ENCODE measurements at regions not wholly inside any gene's neighbourhood (a gene's known extent, or its start where the extent isn't known, plus 50 kb on each side); places are given as distances from the start of the nearest gene placed in this dataset.

- H3K9me3 ChIP-seq: no peaks in the 10 kb centered on the region
- DNase-seq (no peak), ATAC-seq (no peak)
- no peaks in the 10 kb centered on the region for H3K36me3 ChIP-seq
- intact Hi-C loops (cut with DNase I; ENCODE audit: low total_unique reads): no loop called here
- H3K4me1 ChIP-seq: no peaks in the 10 kb centered on the region
- no peaks in the 10 kb centered on the region for H3K27me3 ChIP-seq
- in situ Hi-C loops (cut with MboI; ENCODE audit: low sequenced_read_pairs in 4 of 4): loop anchor here in 1 of 4 donors (25.0 kb wide), 1 partner anchor 108 kb away; no protein-coding TSS in a partner anchor
- H3K27ac ChIP-seq: no peak overlapping the region
- TF ChIP-seq CTCF (IDR thresholded peaks at IDR 0.05 in 4 of 5, conservative IDR thresholded peaks at IDR 0.05 in 1 of 5): no peak
- TF ChIP-seq POLR2A (IDR thresholded peaks at IDR 0.05): no peak
- H3K4me3 ChIP-seq: no peak overlapping the region
Observed at GRCh38 chr21:35679076-35679475, 381.2 kb downstream of the SETD4 start.

DNA sequence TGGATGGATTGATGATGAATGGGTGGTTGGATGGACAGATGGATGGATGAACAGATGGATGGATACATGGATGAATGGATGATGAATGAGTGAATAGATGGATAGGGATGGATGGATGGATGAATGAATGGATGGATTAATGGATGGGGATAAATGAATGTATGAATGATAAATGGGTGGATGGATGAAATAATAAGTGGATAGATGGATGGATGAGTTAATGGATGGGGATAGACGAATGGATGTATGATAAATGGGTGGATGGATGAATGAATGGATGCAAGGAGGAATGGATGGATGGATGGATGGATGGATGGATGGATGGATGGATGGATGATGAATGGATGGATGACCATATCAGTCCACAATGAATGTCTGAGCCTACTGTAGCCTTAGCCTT is 381.9 kb downstream of the SETD4 start:
- Histone ChIP-seq H3K36me3 (no peaks in the 10 kb centered on the region), H3K4me1 (no peaks in the 10 kb centered on the region), H3K4me3 (no peak overlapping the region), H3K27me3 (no peaks in the 10 kb centered on the region), H3K27ac (no peak overlapping the region), H3K9me3 (no peaks in the 10 kb centered on the region)
- intact Hi-C loops (cut with DNase I; ENCODE audit: low total_unique reads) (no loop called here), in situ Hi-C loops (cut with MboI; ENCODE audit: low sequenced_read_pairs in 4 of 4) (loop anchor here in 1 of 4 donors (25.0 kb wide), 1 partner anchor 109 kb away; no protein-coding TSS in a partner anchor)
- TF ChIP-seq CTCF (IDR thresholded peaks at IDR 0.05 in 4 of 5, conservative IDR thresholded peaks at IDR 0.05 in 1 of 5): no peak
- TF ChIP-seq POLR2A (IDR thresholded peaks at IDR 0.05): no peak
- no peak for DNase-seq
- ATAC-seq: no peak

- DNase-seq (no peak), ATAC-seq (no peak)
- H3K36me3 ChIP-seq: no peaks in the 10 kb centered on the region
- no peaks in the 10 kb centered on the region for H3K9me3 ChIP-seq
- TF ChIP-seq POLR2A (IDR thresholded peaks at IDR 0.05) (no peak), CTCF (IDR thresholded peaks at IDR 0.05 in 4 of 5, conservative IDR thresholded peaks at IDR 0.05 in 1 of 5) (no peak)
- H3K27me3 ChIP-seq: no peaks in the 10 kb centered on the region
- H3K4me3 ChIP-seq: no peak overlapping the region
- no peak overlapping the region for H3K27ac ChIP-seq
- in situ Hi-C loops (cut with MboI; ENCODE audit: low sequenced_read_pairs in 4 of 4) (loop anchor here in 1 of 4 donors (25.0 kb wide), 1 partner anchor 110 kb away; no protein-coding TSS in a partner anchor), intact Hi-C loops (cut with DNase I; ENCODE audit: low total_unique reads) (no loop called here)
- no peaks in the 10 kb centered on the region for H3K4me1 ChIP-seq
Observed at GRCh38 chr21:35677298-35677841, 383.0 kb downstream of the SETD4 start.

DNA sequence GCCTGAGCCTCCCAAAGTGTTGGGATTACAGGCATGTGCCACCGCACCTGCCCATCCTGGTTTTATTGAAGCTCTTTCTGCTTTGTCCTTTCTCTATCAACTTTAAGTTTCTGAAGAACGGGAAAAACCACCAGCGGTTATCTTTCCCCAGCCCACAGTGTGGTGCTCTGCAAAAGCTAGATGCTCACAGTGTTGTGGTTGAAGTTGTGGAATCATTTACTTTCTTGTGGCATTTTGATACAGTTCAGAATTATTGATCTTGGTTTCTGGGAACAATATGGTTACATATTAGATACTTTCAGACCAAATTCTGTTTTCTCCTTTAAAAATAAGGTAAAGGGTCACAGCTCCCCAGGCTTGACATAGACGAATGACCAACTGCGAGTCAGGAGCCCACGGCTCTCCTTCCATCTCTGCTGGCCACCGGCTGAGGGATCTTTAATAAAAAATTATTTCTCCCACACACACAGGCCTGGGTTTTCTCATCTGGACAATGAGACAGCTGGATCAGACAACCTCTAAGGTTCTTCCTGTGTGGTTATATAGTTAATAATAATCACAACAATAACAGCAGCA is 385.3 kb downstream of the SETD4 start:
- Histone ChIP-seq H3K9me3 (no peaks in the 10 kb centered on the region), H3K27me3 (no peaks in the 10 kb centered on the region), H3K4me3 (no peak overlapping the region), H3K36me3 (no peaks in the 10 kb centered on the region), H3K4me1 (no peaks in the 10 kb centered on the region), H3K27ac (no peak overlapping the region)
- no peak for TF ChIP-seq POLR2A (IDR thresholded peaks at IDR 0.05)
- TF ChIP-seq CTCF (IDR thresholded peaks at IDR 0.05 in 4 of 5, conservative IDR thresholded peaks at IDR 0.05 in 1 of 5): no peak
- intact Hi-C loops (cut with DNase I; ENCODE audit: low total_unique reads): no loop called here
- in situ Hi-C loops (cut with MboI; ENCODE audit: low sequenced_read_pairs in 4 of 4): loop anchor here in 1 of 4 donors (25.0 kb wide), 1 partner anchor 112 kb away; no protein-coding TSS in a partner anchor
- DNase-seq: no peak
- no peak for ATAC-seq
